CD4-positive, alpha-beta memory T cell (primary cell): ENCODE measurements at regions not wholly inside any gene's neighbourhood (a gene's known extent, or its start where the extent isn't known, plus 50 kb on each side); places are given as distances from the start of the nearest gene placed in this dataset.

Source experiments
- CTCF ChIA-PET: fragments of 350-600 bp; sonication (Branson Sonifier 250); formaldehyde crosslinking; loops from one replicate; lab custom pipeline; 2021; ENCODE audit warnings: inconsistent platforms; ENCODE audit not compliant: partially characterized antibody; lab: Charles Lee
- POLR2A ChIA-PET: fragments of 350-600 bp; sonication (Branson Sonifier 250); formaldehyde crosslinking; loops from one replicate; lab custom pipeline; 2021; ENCODE audit not compliant: partially characterized antibody; lab: Charles Lee
- DNase-seq, 5 donors: peaks; one replicate each; pipeline versions ENCODE4 v3.0.0 to v3.0.0-alpha.2; 2020 to 2022; ENCODE audit warnings: mixed read lengths in 1 of 5
- H3K27ac ChIP-seq: one replicate; pipeline ENCODE4 v1.7.0; 2013; ENCODE audit warnings: low read depth, low read length
- H3K27me3 ChIP-seq: 2 replicates; pipeline ENCODE4 v1.7.0; 2013; ENCODE audit warnings: mild to moderate bottlenecking, low read length, moderate library complexity; ENCODE audit not compliant: insufficient read depth
- H3K36me3 ChIP-seq: 2 replicates; pipeline ENCODE4 v1.7.0; 2013; ENCODE audit warnings: mild to moderate bottlenecking, low read length, moderate library complexity; ENCODE audit not compliant: insufficient read depth
- H3K4me1 ChIP-seq: 2 replicates; pipeline ENCODE4 v1.7.0; 2013; ENCODE audit warnings: mild to moderate bottlenecking, low read length, moderate library complexity; ENCODE audit not compliant: insufficient read depth
- H3K4me3 ChIP-seq, 2 donors: one replicate each; pipeline ENCODE4 v1.7.0; 2013; ENCODE audit warnings: low read length in 2 of 2, mild to moderate bottlenecking in 1 of 2
- H3K9me3 ChIP-seq, 2 donors: one replicate each; pipeline ENCODE4 v1.7.0; 2013; ENCODE audit warnings: low read length in 2 of 2, control low read depth in 1 of 2; ENCODE audit not compliant: control insufficient read depth in 1 of 2
- H3K27ac Mint-ChIP-seq, 7 donors: one replicate each; pipeline ENCODE4 v1.8.0; 2020 to 2021; ENCODE audit warnings: mixed read lengths in 7 of 7, mild to moderate bottlenecking in 6 of 7, inconsistent platforms in 3 of 7, moderate library complexity in 3 of 7
- H3K27me3 Mint-ChIP-seq, 2 donors: one replicate each; pipeline ENCODE4 v1.8.0; 2020 to 2021; ENCODE audit warnings: mixed read lengths in 2 of 2
- H3K36me3 Mint-ChIP-seq, 2 donors: one replicate each; pipeline ENCODE4 v1.8.0; 2020 to 2021; ENCODE audit warnings: mixed read lengths in 2 of 2, inconsistent platforms in 1 of 2, mild to moderate bottlenecking in 1 of 2
- H3K4me1 Mint-ChIP-seq, 4 donors: one replicate each; pipeline ENCODE4 v1.8.0; 2020 to 2021; ENCODE audit warnings: mixed read lengths in 4 of 4, mild to moderate bottlenecking in 1 of 4
- H3K4me3 Mint-ChIP-seq, 8 donors: one replicate each; pipeline ENCODE4 v1.8.0; 2020 to 2021; ENCODE audit warnings: mixed read lengths in 8 of 8, mild to moderate bottlenecking in 7 of 8, moderate library complexity in 6 of 8, inconsistent platforms in 3 of 8
- H3K9me3 Mint-ChIP-seq, 8 donors: one replicate each; pipeline ENCODE4 v1.8.0; 2020 to 2021; ENCODE audit warnings: mixed read lengths in 8 of 8, mild to moderate bottlenecking in 5 of 8, inconsistent platforms in 3 of 8, moderate library complexity in 1 of 8
- intact Hi-C: fragments of 100-400 bp; cut with micrococcal nuclease; formaldehyde crosslinking; loops from one replicate; pipeline ENCODE4 v1.15.1; 2023

- Mint-ChIP-seq H3K4me3 (no peak overlapping the region), H3K36me3 (no peaks in the 10 kb centered on the region), H3K27me3 (peaks cover 26 to 30% of the 10 kb centered on the region in 2 donors), H3K4me1 (no peaks in the 10 kb centered on the region), H3K27ac (no peak overlapping the region), H3K9me3 (peaks cover 0 to 3% (median 0%) of the 10 kb centered on the region in 8 donors)
- Histone ChIP-seq H3K4me1 (no peaks in the 10 kb centered on the region), H3K27me3 (no peaks in the 10 kb centered on the region), H3K4me3 (no peak overlapping the region), H3K36me3 (no peaks in the 10 kb centered on the region), H3K27ac (no peak overlapping the region), H3K9me3 (no peaks in the 10 kb centered on the region)
- DNase-seq = no peak
- intact Hi-C loops = no loop called here
- ChIA-PET CTCF (no interaction called here), POLR2A (no interaction called here)
These were observed 139.0 kb upstream of the SH3BP4 start for GRCh38 chr2:234812851-234813250.

DNA sequence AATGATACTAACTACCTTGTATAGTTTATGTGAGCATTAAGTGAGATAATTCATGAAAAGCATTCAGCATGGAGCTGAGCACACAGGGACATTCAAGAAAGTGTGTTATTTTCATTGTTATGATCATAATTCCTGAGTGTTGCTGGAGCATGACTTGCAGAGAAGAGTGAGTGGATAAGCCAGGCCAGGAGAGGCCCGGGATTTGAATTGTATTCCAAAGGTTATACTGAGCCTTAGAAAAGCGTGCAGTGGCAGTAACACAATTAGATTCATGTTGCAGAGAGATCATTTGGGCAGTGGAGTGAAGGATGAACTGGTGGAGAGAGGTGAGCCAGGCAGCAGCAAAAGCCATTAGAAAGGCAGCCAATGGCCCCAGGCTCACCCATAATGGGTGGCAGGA, 142.9 kb upstream of the SH3BP4 start:
- intact Hi-C loops = no loop called here

DNA sequence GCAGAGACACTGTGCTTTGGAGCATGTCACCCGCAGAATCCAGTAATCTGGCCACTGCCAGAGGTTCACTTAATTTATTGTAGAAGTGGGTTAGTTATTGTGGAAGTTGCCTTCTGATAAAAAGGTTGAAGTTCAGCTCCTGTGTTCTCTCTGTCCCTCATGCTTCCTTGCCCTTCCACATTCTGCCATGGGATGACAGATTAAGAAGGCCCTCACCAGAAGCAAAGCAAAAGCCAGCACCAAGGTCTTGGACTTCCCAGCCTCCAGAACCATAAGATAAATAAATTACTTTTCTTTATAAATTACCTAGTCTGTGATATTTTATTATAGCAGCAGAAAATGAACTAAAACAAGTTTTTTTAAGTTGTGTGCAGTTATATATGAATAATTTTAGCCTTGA, 145.0 kb upstream of the SH3BP4 start:
- no peak overlapping the region for H3K4me3 ChIP-seq
- H3K4me1 Mint-ChIP-seq = no peaks in the 10 kb centered on the region
- ChIA-PET CTCF (no interaction called here), POLR2A (no interaction called here)
- H3K27me3 Mint-ChIP-seq = peaks cover 11 to 18% of the 10 kb centered on the region in 2 donors
- no peaks in the 10 kb centered on the region for H3K27me3 ChIP-seq
- no peak overlapping the region for H3K27ac Mint-ChIP-seq
- H3K9me3 Mint-ChIP-seq = peaks cover 0 to 3% (median under 1%) of the 10 kb centered on the region in 8 donors
- no peaks in the 10 kb centered on the region for H3K9me3 ChIP-seq
- H3K27ac ChIP-seq = no peak overlapping the region
- DNase-seq = no peak
- H3K4me1 ChIP-seq = no peaks in the 10 kb centered on the region
- no peak overlapping the region for H3K4me3 Mint-ChIP-seq
- intact Hi-C loops = no loop called here
- H3K36me3 Mint-ChIP-seq = no peaks in the 10 kb centered on the region
- H3K36me3 ChIP-seq = no peaks in the 10 kb centered on the region

More for the DNA sequence above, 142.9 kb upstream of the SH3BP4 start:
- no peaks in the 10 kb centered on the region for H3K27me3 ChIP-seq
- H3K9me3 Mint-ChIP-seq = peaks cover 0 to 3% (median under 1%) of the 10 kb centered on the region in 8 donors
- H3K4me1 Mint-ChIP-seq = no peaks in the 10 kb centered on the region
- no peaks in the 10 kb centered on the region for H3K36me3 ChIP-seq
- H3K27me3 Mint-ChIP-seq = peaks cover 16 to 19% of the 10 kb centered on the region in 2 donors
- ChIA-PET POLR2A (no interaction called here), CTCF (no interaction called here)
- H3K36me3 Mint-ChIP-seq = no peaks in the 10 kb centered on the region
- no peaks in the 10 kb centered on the region for H3K4me1 ChIP-seq
- H3K4me3 Mint-ChIP-seq = no peak overlapping the region
- DNase-seq = no peak
- no peak overlapping the region for H3K27ac ChIP-seq
- no peak overlapping the region for H3K4me3 ChIP-seq
- H3K27ac Mint-ChIP-seq = no peak overlapping the region
- H3K9me3 ChIP-seq = no peaks in the 10 kb centered on the region

- CTCF ChIA-PET = no interaction called here
These were observed 146.0 kb upstream of the SH3BP4 start for GRCh38 chr2:234805836-234806235.

DNA sequence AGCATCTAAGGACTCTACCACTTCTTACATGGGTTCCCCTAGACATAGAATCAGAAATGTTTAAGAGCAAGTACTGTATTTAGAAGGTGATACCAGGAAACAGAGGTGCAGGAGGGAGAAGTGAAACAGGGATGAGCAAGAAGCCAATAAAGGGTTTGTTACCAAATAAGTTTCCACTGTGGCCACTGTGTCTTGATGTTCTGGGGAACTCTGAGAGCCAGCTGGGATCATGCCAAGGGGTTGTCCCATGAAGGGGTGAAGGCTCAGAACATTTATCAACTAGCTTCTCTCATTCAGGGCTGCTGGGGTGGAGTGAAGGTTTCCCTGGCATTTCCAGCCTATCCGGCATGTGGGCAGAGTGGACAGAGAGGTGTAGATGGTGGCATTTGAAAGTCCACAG, 147.1 kb upstream of the SH3BP4 start:
- Histone ChIP-seq H3K27me3 (no peaks in the 10 kb centered on the region), H3K4me3 (no peak overlapping the region), H3K4me1 (no peaks in the 10 kb centered on the region), H3K9me3 (no peaks in the 10 kb centered on the region), H3K36me3 (no peaks in the 10 kb centered on the region), H3K27ac (no peak overlapping the region)
- H3K4me3 Mint-ChIP-seq = no peak overlapping the region
- H3K27me3 Mint-ChIP-seq = peaks cover 10 to 13% of the 10 kb centered on the region in 2 donors
- DNase-seq = no peak
- no peak overlapping the region for H3K27ac Mint-ChIP-seq
- no peaks in the 10 kb centered on the region for H3K4me1 Mint-ChIP-seq
- ChIA-PET CTCF (no interaction called here), POLR2A (no interaction called here)
- intact Hi-C loops = no loop called here
- peaks cover 0 to 3% (median under 1%) of the 10 kb centered on the region in 8 donors for H3K9me3 Mint-ChIP-seq
- H3K36me3 Mint-ChIP-seq = no peaks in the 10 kb centered on the region

More at GRCh38 chr2:234805836-234806235, 146.0 kb upstream of the SH3BP4 start:
- peaks cover 13 to 14% of the 10 kb centered on the region in 2 donors for H3K27me3 Mint-ChIP-seq
- DNase-seq = no peak
- H3K4me1 Mint-ChIP-seq = no peaks in the 10 kb centered on the region
- H3K36me3 Mint-ChIP-seq = no peaks in the 10 kb centered on the region
- Histone ChIP-seq H3K4me3 (no peak overlapping the region), H3K27ac (no peak overlapping the region), H3K27me3 (no peaks in the 10 kb centered on the region), H3K4me1 (no peaks in the 10 kb centered on the region), H3K9me3 (no peaks in the 10 kb centered on the region), H3K36me3 (no peaks in the 10 kb centered on the region)
- H3K4me3 Mint-ChIP-seq = no peak overlapping the region
- H3K27ac Mint-ChIP-seq = no peak overlapping the region
- intact Hi-C loops = no loop called here
- peaks cover 0 to 3% (median under 1%) of the 10 kb centered on the region in 8 donors for H3K9me3 Mint-ChIP-seq
- POLR2A ChIA-PET = no interaction called here

- POLR2A ChIA-PET = interaction anchor here (1.1 kb wide), 1 partner anchor 14 kb away, joined by 3 read pairs; no protein-coding TSS in a partner anchor
- H3K27ac Mint-ChIP-seq = no peak overlapping the region
- CTCF ChIA-PET = no interaction called here
- peaks cover 11 to 15% of the 10 kb centered on the region in 2 donors for H3K27me3 Mint-ChIP-seq
- no peaks in the 10 kb centered on the region for H3K27me3 ChIP-seq
- no peak overlapping the region for H3K4me3 ChIP-seq
- no peak overlapping the region for H3K27ac ChIP-seq
- peaks cover 0 to 3% (median 0%) of the 10 kb centered on the region in 8 donors for H3K9me3 Mint-ChIP-seq
- H3K9me3 ChIP-seq = no peaks in the 10 kb centered on the region
- H3K4me1 Mint-ChIP-seq = no peaks in the 10 kb centered on the region
- intact Hi-C loops = no loop called here
- H3K4me1 ChIP-seq = no peaks in the 10 kb centered on the region
- H3K4me3 Mint-ChIP-seq = no peak overlapping the region
- DNase-seq = no peak
- H3K36me3 ChIP-seq = no peaks in the 10 kb centered on the region
- H3K36me3 Mint-ChIP-seq = no peaks in the 10 kb centered on the region
These were observed 149.0 kb upstream of the SH3BP4 start for GRCh38 chr2:234802845-234803171.

DNA sequence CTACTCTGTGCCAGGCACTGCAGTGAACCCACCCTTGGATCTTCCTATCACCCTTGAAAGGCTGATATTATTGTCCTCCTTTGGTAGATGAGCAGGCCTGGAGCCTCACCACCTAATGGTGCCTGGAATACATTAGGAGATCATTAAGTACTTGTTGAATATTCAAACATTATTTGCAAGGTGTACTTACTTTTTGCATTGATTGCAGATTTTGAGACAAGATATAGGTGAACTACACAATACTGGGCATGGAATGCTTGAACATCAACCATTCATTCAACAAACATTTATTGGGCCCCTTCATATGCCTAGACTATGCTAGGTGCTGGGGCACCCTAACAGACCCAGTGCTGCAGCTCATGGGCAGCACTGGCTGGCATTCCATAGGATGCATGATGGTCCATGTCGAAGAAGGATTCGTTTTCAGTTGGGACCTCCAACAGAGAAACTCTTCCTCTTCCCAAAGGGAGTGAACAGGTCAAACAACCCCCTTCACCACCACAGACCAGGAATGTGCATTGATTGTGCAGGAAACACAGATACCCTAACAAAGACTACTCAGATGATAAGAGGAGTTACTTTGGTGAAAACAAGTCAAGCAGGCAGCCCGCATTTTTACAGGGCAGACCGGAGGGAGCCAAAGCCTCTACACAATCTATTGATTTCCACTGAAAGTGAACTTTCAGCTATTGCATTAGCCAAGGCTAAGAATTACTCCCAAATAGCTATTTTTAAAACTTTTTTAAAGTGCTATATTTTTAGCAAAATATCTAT, 149.6 kb upstream of the SH3BP4 start:
- Histone ChIP-seq H3K9me3 (no peaks in the 10 kb centered on the region), H3K27me3 (no peaks in the 10 kb centered on the region), H3K4me1 (no peaks in the 10 kb centered on the region), H3K27ac (no peak overlapping the region), H3K36me3 (no peaks in the 10 kb centered on the region), H3K4me3 (no peak overlapping the region)
- no peak for DNase-seq
- CTCF ChIA-PET = no interaction called here
- intact Hi-C loops = no loop called here
- Mint-ChIP-seq H3K27me3 (peaks cover 13 to 15% of the 10 kb centered on the region in 2 donors), H3K4me1 (no peaks in the 10 kb centered on the region), H3K36me3 (no peaks in the 10 kb centered on the region), H3K9me3 (peaks cover 0 to 3% (median 0%) of the 10 kb centered on the region in 8 donors), H3K27ac (no peak overlapping the region), H3K4me3 (no peak overlapping the region)
- POLR2A ChIA-PET = interaction anchor here (1.1 kb wide), 1 partner anchor 14 kb away, joined by 3 read pairs; no protein-coding TSS in a partner anchor
